ENCODE measurements at regions not wholly inside any gene's neighbourhood (a gene's known extent, or its start where the extent isn't known, plus 50 kb on each side); places are given as distances from the start of the nearest gene placed in this dataset.

GRCh38 chr1:29581256-29581655 lies 344.9 kb downstream of the PTPRU start:
- TF ChIP-seq POLR2A (IDR thresholded peaks at IDR 0.05) (no peak), EP300 (IDR thresholded peaks at IDR 0.05) (no peak)
